ENCODE measurements at regions not wholly inside any gene's neighbourhood (a gene's known extent, or its start where the extent isn't known, plus 50 kb on each side); places are given as distances from the start of the nearest gene placed in this dataset.
A peak's percentile ranks its signal among the peaks of the same experiment; 100 is the strongest.

GRCh38 chr10:50936335-50936734 is 50.9 kb upstream of the A1CF start:
- TF ChIP-seq CTCF (IDR thresholded peaks at IDR 0.05) (no peak), ZFX (IDR thresholded peaks at IDR 0.05; ENCODE audit: borderline replicate concordance) (no peak)
- H3K27ac ChIP-seq = no peak overlapping the region

GRCh38 chr10:50937230-50937907 is 51.9 kb upstream of the A1CF start:
- H3K27ac ChIP-seq = no peak overlapping the region
- TF ChIP-seq CTCF (IDR thresholded peaks at IDR 0.05) (peak; percentile 76), ZFX (IDR thresholded peaks at IDR 0.05; ENCODE audit: borderline replicate concordance) (no peak)

GRCh38 chr10:50941629-50942028 is 56.2 kb upstream of the A1CF start:
- no peak for TF ChIP-seq CTCF (IDR thresholded peaks at IDR 0.05)
- TF ChIP-seq ZFX (IDR thresholded peaks at IDR 0.05; ENCODE audit: borderline replicate concordance) = no peak
- H3K27ac ChIP-seq = no peak overlapping the region

- no peak for TF ChIP-seq ZFX (IDR thresholded peaks at IDR 0.05; ENCODE audit: borderline replicate concordance)
- no peak for TF ChIP-seq CTCF (IDR thresholded peaks at IDR 0.05)
Measured at GRCh38 chr10:50946991-50947781, 61.8 kb upstream of the A1CF start.

GRCh38 chr10:50951365-50951764 is 65.9 kb upstream of the A1CF start:
- no peak overlapping the region for H3K27ac ChIP-seq
- TF ChIP-seq CTCF (IDR thresholded peaks at IDR 0.05) (no peak), ZFX (IDR thresholded peaks at IDR 0.05; ENCODE audit: borderline replicate concordance) (no peak)

More at GRCh38 chr10:50946991-50947781, 61.8 kb upstream of the A1CF start:
- H3K27ac ChIP-seq = no peak overlapping the region

GRCh38 chr10:50961297-50961696 is 75.9 kb upstream of the A1CF start:
- TF ChIP-seq ZFX (IDR thresholded peaks at IDR 0.05; ENCODE audit: borderline replicate concordance) (no peak), CTCF (IDR thresholded peaks at IDR 0.05) (no peak)
- H3K27ac ChIP-seq = no peak overlapping the region

- H3K27ac ChIP-seq = no peak overlapping the region
- TF ChIP-seq ZFX (IDR thresholded peaks at IDR 0.05; ENCODE audit: borderline replicate concordance) (no peak), CTCF (IDR thresholded peaks at IDR 0.05) (no peak)
Measured at GRCh38 chr10:50963063-50963462, 77.6 kb upstream of the A1CF start.

Data from 22Rv1 (cell line).